ENCODE measurements at regions not wholly inside any gene's neighbourhood (a gene's known extent, or its start where the extent isn't known, plus 50 kb on each side); places are given as distances from the start of the nearest gene placed in this dataset.
"Not testable (repeated sequence)": the region's sequence is repeated elsewhere in the genome, so short reads cannot be mapped to it uniquely, and the experiment has no call there.

GRCh38 chr3:159739969-159740368, 248.7 kb upstream of the IL12A start:
- DNase-seq = no peak

- DNase-seq = no peak
These were observed 247.4 kb upstream of the IL12A start for GRCh38 chr3:159741281-159741680.

GRCh38 chr3:159748425-159748824, 240.2 kb upstream of the IL12A start:
- no peak for DNase-seq

GRCh38 chr3:159749406-159749805, 239.2 kb upstream of the IL12A start:
- no peak for DNase-seq

GRCh38 chr3:159751146-159751545, 237.5 kb upstream of the IL12A start:
- no peak for DNase-seq

GRCh38 chr3:159751752-159752151, 236.9 kb upstream of the IL12A start:
- DNase-seq = no peak

- not testable (repeated sequence) for DNase-seq
These were observed 232.1 kb upstream of the IL12A start for GRCh38 chr3:159756279-159757207.

- no peak for DNase-seq
These were observed 231.1 kb upstream of the IL12A start for GRCh38 chr3:159757341-159758060.

GRCh38 chr3:159760046-159760445, 228.6 kb upstream of the IL12A start:
- DNase-seq = no peak

GRCh38 chr3:159761369-159761768, 227.3 kb upstream of the IL12A start:
- DNase-seq = no peak

GRCh38 chr3:159761848-159762635, 226.6 kb upstream of the IL12A start:
- DNase-seq = no peak

- peak; percentile 12 to 68 for DNase-seq
These were observed 225.5 kb upstream of the IL12A start for GRCh38 chr3:159763011-159763601.

- DNase-seq = peak; percentile 75 to 87
These were observed 224.8 kb upstream of the IL12A start for GRCh38 chr3:159763602-159764489.

- no peak for DNase-seq
These were observed 224.1 kb upstream of the IL12A start for GRCh38 chr3:159764490-159765029.

- DNase-seq = peak; percentile 10 to 33
These were observed 223.4 kb upstream of the IL12A start for GRCh38 chr3:159765030-159765859.

GRCh38 chr3:159765860-159766294, 222.8 kb upstream of the IL12A start:
- peak; percentile 23 to 30 for DNase-seq

GRCh38 chr3:159766563-159767185, 222.0 kb upstream of the IL12A start:
- peak; percentile 34 to 45 for DNase-seq

GRCh38 chr3:159770998-159771397, 217.6 kb upstream of the IL12A start:
- DNase-seq = no peak

- DNase-seq = no peak
These were observed 216.6 kb upstream of the IL12A start for GRCh38 chr3:159771865-159772611.

Data from SHP77 (cell line).